ENCODE measurements at regions not wholly inside any gene's neighbourhood (a gene's known extent, or its start where the extent isn't known, plus 50 kb on each side); places are given as distances from the start of the nearest gene placed in this dataset.

- TF ChIP-seq CTCF (conservative IDR thresholded peaks at IDR 0.05 in 1 of 2, IDR thresholded peaks at IDR 0.05 in 1 of 2; ENCODE audit: low read depth in 1 of 2, low read length in 2 of 2), result no peak
- no peak for TF ChIP-seq EZH2 (IDR thresholded peaks at IDR 0.05; ENCODE audit: low read length, missing control alignments)
Measured at GRCh38 chr6:126152372-126152745, 166.0 kb downstream of the TRMT11 start.

Measured in fibroblast of lung (primary cell).